T-helper 1 cell treated with Interleukin-12 subunit alpha and Interleukin-12 subunit beta and Interleukin-4 antibody, amounts not matched to agents 30 ng/mL and 1 ng/mL, for 36 hours (primary cell): ENCODE measurements at regions not wholly inside any gene's neighbourhood (a gene's known extent, or its start where the extent isn't known, plus 50 kb on each side); places are given as distances from the start of the nearest gene placed in this dataset.
"Not testable (repeated sequence)": the region's sequence is repeated elsewhere in the genome, so short reads cannot be mapped to it uniquely, and the experiment has no call there.

Source experiments
- intact Hi-C: fragments of 100-400 bp; cut with micrococcal nuclease; formaldehyde crosslinking; loops from one replicate; pipeline ENCODE4 v1.15.1; 2024

DNA sequence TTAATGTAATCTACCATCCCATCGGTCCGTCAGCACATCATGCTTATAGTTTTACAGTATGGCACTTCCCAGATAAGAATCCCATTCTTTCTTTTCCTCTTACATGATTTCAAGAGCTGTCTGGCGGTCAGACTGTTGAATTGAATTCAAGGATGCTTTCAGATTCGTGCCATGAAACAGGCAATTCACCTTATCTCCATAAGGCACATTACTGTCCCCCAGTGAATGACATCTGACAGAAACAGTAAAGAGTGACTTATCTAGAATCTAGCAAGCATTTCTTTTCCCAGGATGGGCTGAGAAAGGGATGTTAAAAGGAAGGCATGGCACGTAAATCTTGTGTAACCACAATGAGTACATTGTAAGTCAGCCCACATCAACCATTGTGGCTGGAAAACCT lies 61.1 kb upstream of the SEM1 start:
- intact Hi-C loops, result no loop called here

DNA sequence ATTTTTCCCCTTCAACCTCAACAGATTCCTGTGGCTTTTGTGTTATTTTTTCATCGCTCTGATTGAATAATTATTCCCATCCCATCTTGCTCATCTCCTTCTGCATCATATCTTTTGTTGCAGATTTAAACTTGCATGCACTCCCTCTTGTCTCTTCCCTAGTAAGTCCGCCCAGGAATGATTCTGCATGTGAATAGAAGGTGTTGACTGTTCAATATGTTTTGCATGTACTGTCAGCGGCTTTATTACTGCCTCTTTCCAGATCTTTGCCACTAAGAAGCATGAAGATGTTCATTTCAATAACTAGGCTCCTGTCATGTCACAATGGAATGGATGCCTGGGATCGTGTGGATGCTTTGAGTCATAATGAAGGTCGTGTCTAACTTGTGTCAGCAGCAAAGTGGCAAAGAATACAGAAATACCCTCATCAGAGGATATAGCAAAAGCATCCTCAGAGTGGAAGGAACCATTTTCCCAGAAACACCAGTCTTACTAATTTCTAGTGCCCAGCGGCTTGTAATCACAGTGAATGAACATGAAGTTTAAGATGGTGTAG lies 62.6 kb upstream of the SEM1 start:
- intact Hi-C loops, result no loop called here

DNA sequence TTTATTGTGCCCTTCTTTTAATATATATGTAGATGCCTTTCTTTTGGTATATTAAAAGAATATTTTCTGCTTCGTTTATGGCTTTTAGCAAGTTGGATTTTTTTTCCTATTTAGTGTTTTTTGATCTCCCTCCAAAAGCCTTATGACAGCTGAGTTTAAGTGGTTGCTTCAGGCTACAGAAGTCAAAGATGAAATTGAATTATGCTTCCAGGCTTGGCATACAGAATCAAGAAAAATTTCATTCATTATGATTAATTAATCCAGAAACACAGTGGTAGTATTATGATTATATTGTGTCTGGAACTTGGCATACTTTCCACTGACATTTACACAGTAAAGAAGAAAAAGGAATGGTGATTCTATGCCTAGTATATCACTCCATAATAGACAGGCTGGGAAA lies 63.8 kb upstream of the SEM1 start:
- intact Hi-C loops, result no loop called here

DNA sequence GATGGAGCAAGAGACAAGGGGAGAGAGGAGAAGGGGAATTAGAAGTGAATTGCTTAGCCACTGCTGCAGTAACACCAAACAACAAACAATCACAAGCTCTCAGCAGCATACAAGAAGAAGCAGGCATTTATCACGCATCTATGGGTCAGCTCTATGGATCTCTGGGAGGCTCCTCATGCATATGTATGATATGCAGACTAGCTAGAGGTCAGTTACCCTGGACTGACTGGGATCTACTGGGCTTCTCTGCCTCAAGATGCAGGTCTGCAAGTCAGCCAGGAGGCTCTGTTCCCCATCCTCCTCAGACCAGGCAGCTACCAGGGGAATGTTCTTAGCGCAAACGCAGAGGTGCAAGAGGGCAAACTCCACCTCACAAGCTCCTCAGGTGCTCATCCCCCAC lies 64.7 kb upstream of the SEM1 start:
- intact Hi-C loops, result no loop called here

DNA sequence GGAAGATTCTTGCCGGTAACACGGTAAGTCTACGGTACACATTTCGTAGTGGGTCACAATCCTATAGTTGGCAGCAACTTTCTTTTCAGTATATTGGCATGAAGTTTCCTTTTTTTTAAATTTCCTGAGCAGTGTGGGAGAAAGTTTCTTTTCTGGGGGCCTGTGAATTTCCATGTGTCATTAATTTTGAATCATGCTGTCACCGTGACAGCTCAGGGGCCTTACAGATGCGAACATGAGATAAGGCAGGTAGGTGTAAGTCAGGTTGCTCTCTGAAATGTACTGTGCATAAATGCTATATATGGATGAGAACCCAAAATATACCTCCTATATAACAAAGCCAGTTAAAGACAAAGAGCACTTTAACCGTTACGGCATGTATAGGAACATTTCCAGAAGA lies 65.4 kb upstream of the SEM1 start:
- intact Hi-C loops, result no loop called here

DNA sequence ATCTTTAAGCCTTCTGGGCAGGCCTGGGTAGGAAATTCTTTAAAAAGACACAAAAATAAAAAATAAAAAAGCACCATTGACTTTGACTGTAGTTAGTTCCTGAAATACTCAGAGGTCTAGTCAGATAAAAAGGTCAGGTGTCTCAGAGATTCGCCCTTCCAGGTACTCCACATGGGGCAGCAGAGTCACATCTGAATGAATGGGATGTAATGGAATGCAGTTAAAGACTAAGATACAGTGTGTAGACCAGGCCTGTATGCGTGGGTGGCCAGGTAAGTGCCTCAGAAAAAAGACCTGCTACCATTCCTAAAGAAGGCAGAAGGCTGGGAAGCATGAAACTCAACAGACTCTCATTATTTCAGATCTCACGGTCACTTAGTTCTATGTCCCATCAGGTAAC lies 68.6 kb upstream of the SEM1 start:
- intact Hi-C loops, result no loop called here

DNA sequence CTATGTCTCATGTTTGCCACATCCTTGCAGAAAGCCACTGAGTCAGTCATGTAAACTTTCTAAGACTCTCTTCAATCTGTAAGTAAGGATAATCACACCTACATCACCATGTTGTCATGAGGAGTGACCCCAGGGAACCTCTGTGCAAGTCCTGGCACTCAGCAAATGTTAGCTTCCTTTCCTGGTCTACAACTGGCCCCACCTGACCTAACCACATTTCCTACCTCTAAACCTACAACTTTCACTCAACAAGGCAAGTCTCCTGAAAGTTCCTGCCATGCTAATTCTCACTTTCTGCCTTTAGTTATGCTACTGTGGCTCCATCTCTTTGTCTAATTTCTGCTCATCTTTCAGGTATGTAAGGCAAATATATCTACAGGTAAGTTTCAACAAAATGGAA lies 72.3 kb upstream of the SEM1 start:
- intact Hi-C loops, result no loop called here

DNA sequence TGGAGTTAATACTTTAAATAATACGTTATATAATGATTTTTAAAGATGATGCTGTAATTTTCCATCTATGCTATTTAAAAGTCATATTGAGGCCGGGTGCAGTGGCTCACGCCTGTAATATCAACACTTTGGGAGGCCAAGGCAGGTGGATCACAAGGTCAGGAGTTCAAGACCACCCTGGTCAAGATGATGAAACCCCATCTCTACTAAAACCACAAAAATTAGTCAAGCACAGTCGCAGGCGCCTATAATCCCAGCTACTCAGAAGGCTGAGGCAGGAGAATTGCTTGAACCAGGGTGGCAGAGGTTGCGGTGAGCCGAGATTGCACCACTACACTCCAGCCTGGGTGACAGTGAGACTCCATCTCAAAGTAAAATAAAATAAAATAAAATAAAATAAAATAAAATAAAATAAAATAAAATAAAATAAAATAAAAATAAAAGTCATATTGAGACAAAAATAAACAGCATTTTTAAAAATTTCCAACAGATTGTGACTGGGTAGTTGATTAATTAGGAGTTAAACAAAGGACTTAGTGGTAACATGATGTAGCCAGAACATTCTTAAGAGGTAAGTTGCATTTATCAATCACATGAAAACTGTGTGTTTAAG lies 73.1 kb upstream of the SEM1 start:
- intact Hi-C loops, result not testable (repeated sequence)

DNA sequence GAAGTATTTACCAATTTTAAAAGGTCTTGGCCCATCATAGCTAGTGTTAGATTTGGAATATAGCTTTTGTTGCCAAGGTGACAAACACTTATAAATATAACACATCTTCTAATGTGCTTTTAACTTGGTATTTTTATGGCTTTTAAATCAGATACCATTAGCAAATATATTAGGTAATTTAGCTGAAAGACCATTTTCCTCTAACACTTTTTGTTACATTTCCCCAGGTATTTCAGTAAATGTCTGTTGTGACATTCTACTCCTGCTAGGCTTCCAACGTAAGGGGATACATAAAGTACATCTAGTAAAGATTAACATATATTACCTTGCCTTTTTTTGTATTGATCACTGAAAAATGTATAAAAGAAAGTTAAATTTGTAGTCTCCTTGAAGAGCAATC lies 75.0 kb upstream of the SEM1 start:
- intact Hi-C loops, result no loop called here

DNA sequence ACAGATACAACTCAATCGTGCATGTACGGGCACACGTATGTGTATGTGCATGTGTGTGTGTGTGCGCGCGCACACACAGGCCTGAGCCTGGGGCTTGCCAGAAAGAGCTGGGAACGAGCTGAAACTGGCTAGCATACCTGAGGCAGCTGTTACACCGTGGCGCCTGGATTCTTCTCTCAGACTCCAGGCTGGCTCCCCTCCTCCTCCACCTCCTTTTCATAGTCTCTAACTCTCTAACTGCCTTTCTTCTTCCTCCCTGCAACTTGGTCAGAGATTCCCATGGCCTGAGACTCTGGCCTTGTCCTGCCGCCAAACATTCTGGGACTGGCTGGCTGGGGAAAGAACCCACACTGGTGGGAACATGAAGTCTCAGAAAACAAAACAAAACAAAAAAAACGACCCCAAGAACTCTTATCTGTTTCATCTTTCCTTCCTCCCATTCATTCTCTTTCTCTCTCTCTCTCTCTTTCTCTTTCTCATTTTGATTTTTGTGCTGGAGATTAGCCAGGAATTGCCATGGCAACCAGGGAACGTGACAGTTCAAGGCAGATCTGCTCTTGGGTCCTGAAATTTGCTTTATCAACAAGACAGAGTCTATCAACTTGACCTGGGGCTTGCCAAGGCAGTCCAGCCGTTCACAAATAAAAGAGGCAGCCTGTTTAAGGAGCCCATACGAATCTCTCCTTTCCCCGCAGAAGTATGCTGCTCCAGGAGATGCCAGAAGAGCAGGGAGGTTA lies 76.8 kb upstream of the SEM1 start:
- intact Hi-C loops, result no loop called here

DNA sequence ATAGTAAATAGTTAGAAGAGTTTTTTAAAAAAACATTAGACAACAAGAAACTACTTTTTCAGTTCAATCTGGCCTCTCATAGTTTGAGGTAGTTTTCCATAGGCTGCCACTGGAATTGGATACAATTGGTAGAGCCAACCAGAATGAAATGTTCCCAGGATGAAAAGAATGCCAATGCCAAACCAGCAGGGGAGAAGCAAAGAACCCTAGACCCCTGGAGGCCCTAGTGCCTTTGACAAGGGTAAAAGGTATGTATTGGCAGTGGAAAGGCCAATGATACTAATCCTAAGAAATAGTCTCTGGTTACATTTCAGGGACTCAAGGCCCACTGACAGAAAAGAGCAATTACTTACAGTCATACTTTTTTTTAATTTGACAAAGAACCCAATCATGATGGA lies 77.4 kb upstream of the SEM1 start:
- intact Hi-C loops, result no loop called here

DNA sequence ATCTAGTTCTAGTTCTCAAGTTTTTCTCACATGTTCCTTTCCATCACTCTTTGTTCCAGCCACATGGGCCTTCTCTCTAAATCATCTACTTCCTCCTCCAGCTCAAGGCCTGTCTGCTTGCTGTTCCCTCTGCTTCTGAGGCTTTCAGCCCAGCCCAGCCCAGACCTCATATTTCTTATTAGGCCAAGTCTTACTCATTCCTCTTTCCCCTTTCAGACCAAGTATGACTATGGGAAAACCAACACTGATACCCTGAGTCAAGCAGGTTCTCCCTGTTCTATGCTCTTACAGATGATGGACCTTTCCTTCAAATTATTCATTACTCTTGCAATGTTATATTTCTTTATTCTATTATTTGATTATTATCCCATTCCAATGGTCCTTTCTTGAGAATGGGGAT lies 80.3 kb upstream of the SEM1 start:
- intact Hi-C loops, result no loop called here

DNA sequence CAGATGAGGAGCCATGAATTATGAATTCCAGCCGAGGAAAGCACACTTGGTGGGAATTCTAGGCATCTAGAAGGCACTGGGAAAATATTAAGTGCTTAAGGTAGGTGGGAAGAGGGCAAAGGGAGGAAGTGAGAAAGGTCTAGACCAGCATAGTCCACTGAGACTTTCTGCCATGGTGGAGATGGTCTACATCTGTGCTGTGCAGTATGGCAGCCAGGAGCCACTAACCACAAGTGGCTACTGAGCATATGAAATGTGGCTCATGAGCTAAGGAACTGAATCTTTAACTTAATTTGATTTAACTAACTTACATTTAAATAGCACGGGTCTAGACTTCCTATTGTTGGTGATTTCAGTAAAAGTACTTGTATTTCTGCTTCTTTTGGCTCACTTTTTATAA lies 82.5 kb upstream of the SEM1 start:
- intact Hi-C loops, result no loop called here

DNA sequence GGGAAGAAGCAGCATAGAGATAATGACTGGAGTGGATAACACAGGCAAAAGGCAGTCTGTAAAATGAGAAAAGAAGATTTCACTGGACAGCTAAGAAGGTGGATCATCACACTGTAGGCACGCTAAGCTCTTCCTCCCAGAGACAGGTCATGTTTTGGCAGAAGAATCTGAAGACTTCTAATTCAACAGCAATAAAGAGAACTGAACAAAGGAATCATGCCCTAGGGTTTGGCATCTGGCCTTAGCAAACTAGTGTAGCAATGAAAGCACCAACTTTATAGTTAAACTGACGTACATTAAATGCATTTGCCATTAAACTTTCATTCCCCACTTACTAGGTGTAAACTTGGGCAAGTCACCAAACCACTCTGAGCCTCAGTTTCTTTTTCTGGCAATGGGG lies 84.4 kb upstream of the SEM1 start:
- intact Hi-C loops, result no loop called here

DNA sequence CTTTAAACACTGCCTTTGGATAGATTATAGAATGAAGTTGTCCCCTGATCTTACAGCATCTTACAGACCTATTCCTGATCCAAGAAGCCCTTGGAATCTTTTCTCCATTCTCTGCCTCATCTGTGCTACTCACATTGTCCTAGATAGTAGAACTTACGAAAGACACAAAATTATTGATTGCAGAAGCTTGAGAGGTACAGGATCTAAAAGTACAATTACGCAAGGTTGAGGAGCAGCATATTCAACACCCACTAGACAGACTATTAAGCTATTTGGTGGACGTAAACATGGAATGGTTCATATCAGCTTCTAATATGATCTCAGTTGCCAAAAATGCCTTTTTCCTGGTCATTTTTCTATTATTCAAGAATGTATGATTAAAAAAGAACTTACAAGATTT lies 90.5 kb upstream of the SEM1 start:
- intact Hi-C loops, result no loop called here

DNA sequence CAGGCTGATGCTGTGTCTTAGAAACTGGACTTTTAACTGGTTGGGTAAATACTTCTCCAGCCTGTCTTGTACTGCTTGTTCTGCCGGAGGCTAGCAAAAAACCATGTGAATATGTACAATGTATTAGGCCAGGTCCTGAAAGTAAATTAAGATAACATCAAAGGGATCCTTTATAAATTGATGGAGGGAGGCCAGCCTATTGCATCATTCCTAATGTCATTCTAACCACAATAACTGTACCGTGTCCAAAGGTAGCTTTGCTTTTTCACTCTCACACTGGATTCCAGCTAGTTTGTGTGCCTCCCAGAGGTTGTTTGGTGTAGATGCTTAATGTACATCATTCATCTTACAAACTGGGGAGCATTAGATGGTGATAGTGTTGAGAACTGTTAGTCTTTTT lies 91.2 kb upstream of the SEM1 start:
- intact Hi-C loops, result no loop called here

DNA sequence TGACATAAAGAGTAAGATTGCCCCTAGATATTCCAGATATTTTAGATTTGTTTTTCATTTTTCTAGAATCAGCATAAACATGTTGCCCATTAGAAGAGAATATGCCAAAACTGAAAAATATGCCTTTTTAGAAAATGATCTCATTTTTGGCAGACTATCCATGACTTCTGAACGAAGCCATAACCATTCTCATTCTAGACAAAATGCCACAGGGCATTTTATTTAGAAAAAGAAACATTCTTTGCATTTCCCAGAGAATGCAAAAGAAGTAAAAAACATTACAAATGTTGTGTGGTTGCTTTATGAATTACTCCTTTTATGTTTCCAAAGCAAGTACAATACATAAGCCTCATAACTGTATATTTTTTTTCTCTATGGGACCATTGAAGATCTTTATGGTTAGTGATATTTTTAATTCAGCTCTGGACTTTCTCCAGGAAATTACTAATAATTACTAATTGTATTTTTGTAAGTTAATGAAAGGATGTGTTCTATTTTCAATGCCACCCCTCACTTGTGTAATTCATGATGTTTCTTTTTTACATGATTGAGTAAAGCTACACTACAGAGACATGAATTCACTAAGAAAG lies 109.6 kb upstream of the SEM1 start:
- intact Hi-C loops, result no loop called here

DNA sequence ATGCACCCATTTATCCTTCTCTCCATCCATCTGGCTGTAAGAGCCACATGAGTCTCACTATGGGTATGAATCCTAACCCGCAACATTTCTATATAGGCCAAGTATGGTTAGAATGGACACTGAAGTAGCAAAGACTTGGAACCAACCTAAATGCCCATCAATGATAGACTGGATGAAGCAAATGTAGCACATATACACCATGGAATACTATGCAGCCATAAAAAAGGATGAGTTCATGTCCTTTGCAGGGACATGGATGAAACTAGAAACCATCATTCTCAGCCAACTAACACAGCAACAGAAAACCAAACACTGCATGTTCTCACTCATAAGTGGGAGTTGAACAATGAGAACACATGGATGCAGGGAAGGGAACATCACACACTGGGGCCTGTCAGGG lies 111.5 kb upstream of the SEM1 start:
- intact Hi-C loops, result not testable (repeated sequence)

DNA sequence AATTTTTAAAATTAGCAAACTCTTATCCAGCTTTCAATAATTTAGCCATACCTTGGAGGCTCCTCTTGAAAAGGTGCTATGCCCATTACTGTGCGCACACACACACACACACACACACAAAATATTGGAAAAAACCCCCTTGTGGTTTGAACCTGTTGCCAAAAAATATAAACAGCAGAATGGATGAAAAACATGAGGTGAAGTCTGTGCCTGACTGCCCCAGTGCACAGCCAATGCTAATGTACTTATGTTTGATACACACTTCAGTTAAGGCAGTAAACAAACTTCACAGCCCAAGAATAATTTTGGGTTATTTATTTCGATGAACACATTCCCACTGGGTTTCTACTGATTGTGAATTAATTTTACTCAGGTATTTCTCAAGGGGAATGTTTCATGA lies 113.2 kb upstream of the SEM1 start:
- intact Hi-C loops, result no loop called here

DNA sequence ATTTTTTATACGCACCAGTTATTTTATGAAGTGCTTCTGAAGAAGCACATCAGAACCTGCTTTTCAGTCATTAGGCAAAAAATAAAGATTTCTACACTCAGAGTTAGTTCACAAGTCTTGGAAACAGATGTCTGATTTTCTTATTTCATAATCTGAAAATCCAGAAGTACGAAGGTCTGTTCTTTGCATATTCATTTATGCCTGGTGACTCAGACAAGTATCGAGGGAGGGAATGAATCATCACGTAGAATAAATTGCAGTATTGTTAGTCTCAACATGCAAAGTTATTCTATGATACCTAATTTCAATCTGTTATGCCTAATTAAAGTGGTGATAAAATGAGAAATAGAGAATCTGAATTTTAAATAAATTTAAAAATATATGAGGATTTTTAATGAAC lies 113.6 kb upstream of the SEM1 start:
- intact Hi-C loops, result no loop called here

DNA sequence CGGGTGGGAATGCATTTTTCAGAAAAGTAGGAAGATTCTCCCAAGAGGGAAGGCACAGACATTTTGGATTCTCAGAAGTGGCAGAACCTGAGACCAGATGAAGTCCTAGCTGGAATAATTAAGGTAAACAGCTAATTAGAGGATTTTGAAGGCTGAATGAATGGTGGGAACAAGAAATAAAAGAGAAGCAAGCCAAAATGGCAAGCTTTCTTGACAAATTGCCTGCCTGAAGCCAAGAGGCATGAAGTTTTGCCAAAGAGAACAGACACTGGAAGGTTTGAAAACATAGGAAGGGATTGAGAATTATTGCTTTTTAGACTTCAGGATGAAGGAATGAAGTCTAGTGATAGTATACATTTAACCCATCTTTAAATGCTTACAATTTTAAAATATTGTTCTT lies 115.0 kb upstream of the SEM1 start:
- intact Hi-C loops, result no loop called here

DNA sequence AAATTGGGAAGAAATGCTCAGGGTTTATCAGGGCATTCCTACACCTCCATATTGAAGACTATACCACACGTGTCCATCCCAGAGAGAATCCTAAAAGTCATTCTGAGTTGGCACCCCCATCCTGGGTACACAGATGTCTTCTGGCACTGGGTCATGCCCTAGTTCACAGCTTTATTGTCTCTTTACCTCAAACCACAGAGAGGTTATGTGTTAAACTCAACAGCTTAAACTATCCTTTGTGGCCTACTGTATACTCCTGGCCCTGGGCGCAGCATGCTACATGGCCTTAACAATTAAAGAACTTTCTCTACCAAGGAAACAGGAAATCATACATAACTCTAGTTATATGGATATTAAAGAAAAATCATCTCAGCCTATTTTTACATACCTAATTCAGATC lies 115.6 kb upstream of the SEM1 start:
- intact Hi-C loops, result no loop called here

DNA sequence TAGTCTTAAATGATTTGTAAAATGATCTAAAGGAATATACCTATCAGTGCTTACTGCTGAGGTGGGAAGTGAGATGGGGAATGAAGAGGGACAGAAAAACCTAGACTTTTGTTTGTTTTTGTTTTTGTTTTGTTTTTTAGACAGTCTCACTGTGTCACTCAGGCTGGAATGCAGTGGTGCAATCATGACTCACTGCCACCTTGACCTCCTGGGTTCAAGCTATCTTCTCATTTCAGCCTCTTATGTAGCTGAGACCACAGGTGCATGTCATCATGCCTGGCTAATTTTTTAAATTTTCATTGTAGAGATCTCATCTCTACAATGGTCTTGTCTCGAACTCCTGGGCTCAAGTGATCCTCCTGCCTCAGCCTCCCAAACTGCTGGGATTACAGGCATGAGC lies 116.4 kb upstream of the SEM1 start:
- intact Hi-C loops, result no loop called here
